Lung microvascular endothelial cell (primary cell): ENCODE measurements at regions not wholly inside any gene's neighbourhood (a gene's known extent, or its start where the extent isn't known, plus 50 kb on each side); places are given as distances from the start of the nearest gene placed in this dataset.

Experiments used
- DNase-seq, 2 donors: peaks; one replicate each; pipeline versions ENCODE4 v3.0.0 to v3.0.0-alpha.2; 2010; ENCODE audit warnings: low read depth in 2 of 2

DNA sequence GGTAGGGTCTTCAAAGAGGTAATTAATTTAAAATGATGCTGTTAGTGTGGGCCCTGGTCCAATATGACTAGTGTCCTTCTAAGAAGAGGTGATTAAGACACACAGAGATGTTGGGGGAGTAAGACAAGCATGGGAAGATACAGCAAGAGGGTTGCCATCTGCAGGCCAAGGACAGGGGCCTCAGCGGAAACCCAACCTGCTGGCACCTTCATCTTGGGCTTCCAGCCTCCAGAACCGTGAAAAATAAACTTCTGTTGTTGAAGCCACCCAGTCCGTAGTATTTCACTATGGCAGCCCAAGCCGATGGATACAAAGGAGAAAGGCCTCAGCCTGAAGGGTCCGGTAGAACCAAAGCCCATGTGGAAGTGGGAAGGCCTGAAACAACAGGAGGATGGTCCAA lies 161.7 kb upstream of the UBE2E1 start:
- no peak for DNase-seq

DNA sequence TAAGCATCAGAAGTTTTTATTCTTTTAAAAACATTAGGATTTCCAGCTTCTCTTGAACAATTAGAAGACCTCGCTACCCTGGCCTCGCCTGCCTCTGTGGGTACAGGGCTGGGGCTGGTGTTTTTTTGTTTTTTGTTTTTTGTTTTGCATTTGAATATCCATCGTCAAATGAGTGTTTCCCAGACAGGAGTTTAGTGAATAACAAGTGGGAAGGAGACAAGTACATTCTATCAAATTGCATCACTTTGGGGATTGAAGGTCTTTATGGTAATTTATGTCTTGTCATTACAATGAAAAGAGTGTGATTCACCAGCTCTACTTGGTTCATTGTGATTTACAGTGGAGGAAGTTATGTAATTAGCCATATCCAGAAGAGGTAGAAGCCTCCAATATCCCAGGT lies 161.1 kb upstream of the UBE2E1 start:
- DNase-seq = no peak

DNA sequence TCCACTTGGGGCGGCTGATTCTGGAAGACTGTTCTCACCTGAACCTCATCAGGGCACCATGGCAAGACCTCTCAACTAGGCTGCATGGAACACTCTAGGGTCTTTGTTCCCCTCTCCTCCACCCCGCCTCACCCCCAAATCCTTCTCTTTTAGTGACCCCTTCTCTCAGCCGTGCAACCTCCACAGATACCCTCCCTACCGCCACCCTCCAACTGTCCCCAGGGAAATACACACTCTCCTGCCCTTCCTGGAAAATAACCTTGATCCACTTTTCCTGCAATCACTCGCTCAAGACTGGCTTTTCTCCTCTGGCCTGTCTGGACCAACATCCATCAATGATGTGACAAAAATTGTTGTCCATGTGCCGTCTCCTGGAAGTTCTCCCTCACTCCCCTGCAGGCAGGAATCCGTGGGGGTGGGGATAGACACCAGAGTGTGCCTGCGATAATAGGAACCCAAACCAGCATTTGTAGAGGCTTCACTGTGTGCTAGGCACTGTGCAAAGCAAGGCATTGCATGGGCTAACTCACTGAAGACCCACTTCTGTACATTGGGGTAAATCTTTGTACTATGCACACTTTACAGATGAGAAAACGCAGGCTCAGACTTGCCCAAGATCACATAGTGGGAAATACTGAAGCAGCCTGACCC lies 160.1 kb upstream of the UBE2E1 start:
- no peak for DNase-seq

DNA sequence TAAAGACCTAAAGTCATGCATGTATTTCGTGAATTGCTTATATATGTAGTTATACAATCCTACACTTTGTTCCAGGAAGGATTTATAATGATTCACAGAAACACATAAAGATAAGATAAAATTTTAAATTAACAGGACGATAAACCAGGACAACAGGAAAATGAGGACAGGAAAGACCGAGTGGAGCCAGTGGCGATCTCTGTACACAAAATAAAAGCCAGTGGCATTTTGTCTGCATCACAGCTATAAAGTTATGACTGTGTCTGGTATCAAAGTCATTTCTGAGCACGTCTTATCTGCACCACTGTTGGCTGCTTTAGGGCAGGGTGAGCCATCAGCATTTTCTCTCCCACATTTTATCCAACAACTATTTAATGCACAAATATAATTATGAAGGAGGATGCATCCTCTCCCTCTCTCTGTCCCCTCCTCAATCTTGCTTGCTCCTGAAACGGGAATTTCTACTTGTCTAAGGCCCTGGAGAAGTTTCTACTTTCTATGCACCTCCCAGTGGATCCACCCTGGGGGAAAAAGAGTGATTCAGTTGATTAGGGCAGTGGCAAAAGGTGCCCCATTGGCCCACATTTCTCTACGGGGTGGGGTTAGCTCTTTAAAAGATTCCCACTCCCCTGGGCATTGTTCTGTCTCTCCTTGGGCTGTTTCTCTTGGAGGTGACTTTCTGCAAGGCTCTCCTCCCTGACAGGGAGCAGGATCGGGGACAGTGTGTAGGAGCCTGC lies 159.4 kb upstream of the UBE2E1 start:
- no peak for DNase-seq

DNA sequence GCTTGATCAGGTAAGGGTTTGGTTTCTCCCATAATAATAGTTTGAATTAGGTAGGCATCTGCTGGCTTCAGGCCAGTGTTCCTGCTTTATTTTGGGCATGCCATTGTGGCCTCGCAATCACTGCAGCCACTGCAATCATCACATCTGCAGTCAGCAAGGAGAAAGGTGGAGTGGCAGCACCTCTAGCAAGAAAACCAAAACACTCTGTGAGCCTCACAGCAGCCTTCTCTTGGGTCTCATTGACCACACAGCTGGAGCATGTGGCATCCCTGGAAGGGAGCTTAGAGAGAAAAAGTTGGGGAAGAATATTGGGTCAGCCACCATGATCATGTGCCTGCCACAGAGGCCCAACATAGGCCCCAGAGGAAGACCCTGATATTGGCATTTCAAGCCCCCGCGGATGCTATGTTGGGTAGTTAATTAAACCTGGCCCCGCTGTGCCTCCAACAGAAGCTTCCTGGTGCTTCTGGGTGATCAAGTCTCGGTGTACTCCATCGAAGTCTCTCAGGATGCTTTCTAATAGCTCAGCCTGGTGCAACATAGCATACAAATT lies 158.0 kb upstream of the UBE2E1 start:
- no peak for DNase-seq

DNA sequence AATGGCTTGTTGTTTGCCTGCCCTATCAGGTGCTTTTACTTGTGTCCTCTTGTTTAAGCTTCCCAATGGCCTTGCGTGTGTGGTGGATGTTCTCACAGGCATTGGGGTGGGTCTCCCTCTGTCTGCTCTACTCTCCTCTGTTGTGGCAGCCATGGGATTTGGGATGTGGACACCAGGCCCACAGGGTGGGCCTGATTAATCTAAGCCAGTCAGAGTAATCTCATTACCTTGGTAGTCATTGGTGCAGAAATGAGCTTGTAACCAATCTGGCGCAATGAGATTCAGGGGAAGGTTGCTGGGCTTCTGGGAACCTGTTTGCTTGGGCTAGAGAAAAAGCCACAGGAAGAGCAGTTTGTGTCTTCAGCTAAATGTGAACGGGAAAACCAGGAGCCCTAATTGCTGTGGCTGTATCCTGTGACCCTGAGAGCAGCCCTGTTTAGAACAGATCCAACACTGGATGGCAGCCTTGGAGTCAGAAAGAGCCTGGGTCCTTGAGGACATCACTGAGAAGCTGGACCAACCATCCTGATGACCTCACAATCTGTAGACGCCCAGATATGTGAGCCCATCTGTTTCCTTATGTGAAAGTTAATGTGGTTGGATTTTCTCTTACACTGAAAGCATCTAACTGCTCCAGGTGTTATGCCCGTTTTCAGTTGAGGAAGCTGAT lies 157.3 kb upstream of the UBE2E1 start:
- DNase-seq = peak in 1 of 2 donors; percentile 74

DNA sequence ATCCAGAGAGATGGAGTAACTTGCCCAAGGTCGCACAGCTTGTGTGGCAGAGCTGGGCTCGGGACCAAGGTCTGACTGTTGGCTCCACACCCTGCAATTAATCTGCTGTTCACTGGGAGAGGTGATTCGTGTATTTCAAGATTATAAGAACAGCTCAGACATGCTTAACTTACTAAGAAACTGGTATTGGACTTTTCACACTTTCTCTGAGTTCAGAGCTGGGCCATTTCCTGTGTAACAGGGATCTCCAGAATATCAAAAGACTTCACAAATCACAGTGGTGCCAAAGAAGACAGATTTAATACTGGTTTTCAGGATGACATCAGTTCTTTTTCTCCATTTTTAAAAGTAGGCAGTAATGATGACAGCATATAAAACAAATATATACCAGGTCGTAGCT lies 156.8 kb upstream of the UBE2E1 start:
- DNase-seq = peak in 1 of 2 donors; percentile 35

DNA sequence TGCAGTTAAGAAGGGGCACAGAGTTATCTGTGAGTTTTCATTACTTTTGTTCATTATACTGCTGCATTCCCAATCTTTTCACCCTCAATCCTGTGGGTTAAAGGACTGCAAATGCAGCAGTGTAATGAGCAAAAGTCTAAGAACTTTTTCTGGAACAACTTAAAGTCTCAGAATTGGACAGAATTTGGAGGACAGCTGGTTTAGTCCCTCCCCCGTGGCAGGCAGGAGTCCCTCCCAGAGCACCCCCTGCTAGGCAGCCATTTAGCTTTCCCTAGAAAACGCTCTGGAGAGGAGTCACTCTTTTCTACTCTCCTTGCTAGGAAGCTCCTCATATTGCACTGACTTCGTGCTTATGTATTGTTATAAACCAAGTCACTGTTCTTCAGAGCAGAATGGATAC lies 156.3 kb upstream of the UBE2E1 start:
- DNase-seq = no peak

DNA sequence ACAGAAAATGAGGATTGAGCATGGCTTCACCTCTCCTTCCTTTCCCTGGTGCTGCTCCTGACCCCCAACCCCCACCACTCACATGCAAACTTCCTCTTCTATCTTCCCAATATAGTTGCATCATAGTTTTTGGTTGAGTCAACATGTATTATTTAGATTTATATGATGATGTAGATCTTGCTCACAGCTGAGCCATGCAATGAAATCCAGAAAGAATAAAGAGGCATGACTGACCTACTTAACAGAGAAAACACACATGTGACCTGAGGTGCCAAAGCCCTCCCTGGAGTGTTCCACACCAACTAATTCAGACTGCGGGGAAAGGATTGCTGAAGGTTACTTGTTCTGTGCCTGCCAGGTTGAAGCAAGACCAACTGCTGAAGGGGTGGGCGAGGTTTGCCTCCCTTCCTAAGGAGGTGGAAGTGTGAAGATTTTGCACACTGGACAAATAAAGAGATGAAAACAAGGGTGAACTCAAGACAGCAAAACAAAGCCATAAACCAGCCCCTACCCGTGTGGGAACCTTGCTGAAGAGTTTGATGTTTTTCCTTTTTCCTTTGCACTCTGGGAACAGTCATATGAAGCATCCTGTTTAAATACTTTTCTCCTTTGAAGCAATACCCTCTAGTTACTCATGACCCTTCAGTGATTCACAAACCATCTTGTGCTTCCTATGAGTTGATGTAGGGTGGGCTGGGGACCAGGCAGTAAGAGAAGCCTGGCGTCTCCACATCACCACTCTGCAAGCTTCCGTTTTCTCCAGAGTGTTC lies 155.2 kb upstream of the UBE2E1 start:
- peak in 1 of 2 donors; percentile 92 for DNase-seq

DNA sequence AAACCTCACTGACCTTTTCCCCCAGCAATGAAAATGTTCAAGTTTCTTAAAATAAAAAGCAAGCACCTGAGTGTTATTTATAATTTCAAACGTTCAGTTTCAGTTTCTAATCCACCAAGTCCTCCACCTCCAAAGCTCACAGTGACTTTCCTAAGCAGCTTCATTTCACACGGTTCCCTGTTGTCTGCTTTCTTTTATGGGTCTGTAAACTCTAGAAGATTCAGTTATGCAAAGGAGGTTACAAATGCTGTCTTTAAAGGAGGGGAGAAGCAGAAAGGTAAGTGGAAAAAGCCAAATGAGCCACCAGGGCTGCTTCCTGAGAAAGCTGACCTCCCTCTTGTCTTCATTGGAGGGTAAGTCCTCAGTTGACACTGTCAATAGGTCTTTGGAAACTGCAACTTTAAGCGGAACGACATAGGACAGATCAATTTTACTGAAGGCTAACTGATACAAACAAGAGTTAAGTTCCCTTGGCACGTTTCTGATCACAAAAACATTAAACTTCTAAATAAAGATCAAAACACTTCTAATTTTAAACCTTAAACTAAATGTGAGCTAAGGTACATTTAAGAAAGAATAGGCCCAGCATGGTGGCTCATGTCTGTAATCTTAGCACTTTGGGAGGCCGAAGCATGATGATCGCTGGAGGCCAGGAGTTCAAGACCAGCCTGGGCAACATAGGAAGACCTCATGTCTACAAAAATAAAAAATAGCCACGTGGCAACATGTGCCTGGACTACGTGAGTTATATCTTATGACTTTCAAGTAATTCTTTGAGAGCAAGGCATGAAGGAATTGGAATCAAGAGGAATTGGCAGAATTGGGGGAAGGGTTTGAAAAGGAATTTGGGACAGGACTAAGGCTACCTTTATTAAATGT lies 151.9 kb upstream of the UBE2E1 start:
- no peak for DNase-seq

DNA sequence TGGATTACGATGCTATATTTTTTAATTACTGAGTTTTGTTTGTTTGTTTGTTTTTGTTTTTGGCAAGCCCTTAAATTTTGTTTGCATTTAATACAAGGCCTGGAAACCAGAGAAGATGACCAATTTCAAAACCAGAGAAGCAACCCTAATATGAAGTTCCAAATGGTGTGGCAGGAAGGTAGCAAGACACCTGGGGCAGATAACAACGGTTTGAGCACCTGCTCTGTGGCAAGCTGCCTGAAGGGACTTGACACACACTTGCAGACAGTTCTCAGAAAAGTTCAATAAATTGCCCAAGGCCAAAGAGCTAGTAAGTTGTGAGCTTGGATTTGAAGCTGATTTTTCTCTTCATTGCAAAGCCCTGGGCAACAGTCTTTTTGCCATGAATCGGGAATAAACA lies 151.2 kb upstream of the UBE2E1 start:
- DNase-seq = no peak

DNA sequence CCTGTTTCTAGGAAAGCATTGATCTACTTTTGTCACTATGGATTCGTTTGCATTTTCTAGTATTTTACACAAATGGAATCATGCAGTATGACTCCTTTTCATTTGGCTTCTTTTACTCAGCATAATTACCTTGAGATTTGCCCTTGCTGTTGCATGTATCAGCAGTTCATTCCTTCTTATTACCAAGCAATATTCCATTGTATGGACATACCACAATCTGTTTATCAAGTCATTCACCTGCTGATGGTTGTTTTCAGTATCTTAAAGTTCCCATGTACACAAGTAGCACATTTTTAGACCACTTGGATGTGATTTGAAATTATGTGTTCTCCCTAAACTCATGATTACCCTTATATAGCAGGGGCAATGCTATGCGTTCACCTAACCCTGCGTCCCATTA lies 150.0 kb upstream of the UBE2E1 start:
- DNase-seq = no peak

DNA sequence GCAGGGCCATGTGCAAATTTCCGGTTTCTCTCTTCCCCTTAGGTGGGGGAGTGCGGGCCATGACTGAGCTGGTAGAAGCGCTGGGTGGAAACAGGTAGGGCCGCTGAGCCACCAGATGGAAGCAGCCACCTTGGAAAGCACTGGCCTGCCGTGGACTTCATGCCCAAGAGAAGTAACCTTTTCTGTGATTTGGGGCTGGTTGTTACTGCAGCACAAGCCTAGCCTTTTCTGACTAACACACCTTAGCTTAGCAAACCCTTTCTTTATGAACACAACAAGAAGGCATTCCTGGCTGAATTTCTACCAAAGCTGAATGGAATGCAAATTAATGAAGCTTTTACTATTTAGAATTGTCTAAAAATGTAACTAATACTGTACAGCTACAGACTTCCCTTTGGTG lies 149.6 kb upstream of the UBE2E1 start:
- no peak for DNase-seq

DNA sequence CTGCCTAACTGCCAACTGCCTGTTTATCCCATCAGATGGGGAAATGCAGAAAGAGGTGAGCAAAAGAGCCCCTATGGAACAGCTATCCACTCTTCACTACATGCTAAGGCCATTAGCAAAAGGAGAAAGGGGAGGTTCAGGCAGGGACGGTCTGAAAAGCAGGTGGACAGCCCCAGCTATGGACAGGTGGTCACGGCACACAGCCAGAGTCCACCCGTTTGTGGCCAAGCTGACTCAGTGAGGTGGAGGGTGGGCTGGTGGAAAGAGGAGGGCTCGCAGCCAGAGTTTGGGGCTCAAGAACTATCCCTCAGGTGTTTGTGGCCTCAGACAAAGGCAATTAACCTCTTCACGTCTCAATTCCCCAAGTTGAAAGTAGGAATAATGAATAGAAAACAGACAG lies 148.9 kb upstream of the UBE2E1 start:
- DNase-seq = no peak

DNA sequence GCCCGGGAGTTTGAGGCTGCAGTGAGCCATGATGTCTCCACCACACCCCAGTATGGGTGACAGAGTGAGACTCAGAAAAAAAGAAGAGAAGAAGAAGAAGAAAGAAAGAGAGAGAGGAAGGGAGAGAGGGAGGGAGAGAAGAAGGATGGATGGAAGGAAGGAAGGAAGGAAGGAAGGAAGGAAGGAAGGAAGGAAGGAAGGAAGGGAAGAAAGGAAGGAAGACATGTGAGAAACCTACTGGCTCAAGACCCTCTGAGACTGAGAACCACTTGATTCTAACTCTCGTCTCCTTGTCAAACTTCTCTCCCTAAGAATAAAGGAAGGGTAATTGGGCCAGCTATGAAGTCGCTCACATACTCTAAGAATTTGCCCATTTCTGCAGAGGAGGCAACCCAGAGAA lies 148.1 kb upstream of the UBE2E1 start:
- DNase-seq = no peak

DNA sequence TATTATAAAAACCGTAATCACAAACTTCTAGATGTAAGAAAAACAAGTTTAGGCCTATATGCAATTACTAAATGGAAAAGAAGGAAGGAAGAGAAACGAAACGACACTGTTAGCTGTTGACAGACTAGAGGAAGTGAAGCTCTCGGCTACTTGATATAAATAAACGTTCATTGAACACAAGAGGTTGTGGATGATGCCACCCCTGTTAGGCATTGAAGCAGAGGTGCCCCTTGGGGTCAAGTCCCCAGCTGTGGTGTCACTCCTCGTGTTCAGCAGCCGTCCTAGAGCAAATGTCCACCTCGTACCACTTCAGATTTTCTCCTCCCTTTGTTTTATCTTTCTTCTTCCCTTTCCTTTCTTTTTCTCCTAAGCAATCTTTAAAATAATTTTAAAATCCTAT lies 146.5 kb upstream of the UBE2E1 start:
- DNase-seq = peak in 1 of 2 donors; percentile 53

DNA sequence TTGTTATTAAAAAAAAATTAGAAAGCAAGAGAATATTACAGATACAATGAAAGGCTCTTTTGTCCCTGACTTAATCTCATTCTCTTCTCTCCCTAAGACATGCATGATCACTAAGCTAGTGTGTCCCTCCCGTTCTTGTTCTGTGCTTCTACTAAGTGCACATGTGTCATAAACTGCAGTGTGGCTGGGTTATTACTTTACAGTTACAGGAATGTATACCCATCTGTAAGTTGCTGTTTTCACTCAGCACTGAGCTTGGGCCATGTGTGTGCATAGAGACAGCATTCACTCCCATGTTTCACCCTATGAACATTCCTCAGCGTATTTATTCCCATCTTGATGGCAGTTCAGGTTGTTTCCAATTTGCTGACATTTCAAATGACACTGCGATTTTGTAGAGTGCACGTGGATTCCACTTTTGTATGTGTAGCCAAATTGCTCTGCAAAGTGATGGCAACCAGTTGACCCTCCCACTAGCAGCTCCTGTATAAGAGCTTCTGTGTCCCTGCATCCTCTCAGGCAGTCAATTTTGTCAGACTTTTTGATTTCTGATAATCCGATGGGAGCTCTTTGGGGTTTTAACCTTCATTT lies 145.8 kb upstream of the UBE2E1 start:
- no peak for DNase-seq

DNA sequence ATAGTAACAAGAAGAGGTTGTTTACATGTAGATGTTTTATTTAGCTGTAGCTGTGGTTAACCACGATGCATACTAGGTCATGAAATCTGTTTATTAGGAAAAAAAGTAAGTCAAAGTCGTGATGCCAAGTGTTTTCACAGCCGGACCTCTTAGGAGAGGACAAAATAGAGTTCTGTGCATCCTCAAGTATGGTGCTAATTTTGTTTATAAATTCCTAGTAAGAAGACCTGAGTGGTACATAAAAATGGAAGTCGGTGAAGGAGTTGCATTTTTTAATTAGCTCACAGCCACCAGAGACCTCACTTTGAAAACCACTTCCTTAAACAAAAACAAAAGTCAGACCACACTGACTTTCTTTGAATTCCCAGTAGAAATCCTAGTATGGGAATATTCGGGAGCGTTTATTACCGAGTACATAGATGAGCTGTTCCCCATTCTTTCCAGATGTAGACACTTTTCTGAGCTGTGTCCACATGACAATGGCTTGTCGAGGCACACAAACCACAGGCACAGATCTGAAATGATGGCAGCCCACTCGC lies 143.6 kb upstream of the UBE2E1 start:
- no peak for DNase-seq

DNA sequence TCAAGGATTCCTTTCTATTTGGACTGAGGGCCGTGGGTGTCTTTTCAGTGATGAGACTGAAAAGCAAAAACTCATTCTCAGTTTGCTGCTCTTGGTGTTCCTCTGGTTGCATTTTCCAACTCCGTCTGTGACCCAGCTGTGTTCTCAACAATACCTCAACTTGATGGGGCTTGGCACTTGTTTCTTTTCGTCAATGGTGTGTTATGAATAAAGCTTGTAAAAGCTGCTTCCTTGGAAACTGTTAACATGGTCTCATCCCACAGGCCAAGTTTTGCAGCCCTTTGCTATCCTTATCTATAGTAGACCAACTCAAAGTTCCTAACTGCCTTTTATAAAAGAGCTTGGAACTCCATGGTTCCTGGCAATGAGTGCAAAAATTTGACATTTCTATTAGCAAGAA lies 142.5 kb upstream of the UBE2E1 start:
- DNase-seq = no peak

DNA sequence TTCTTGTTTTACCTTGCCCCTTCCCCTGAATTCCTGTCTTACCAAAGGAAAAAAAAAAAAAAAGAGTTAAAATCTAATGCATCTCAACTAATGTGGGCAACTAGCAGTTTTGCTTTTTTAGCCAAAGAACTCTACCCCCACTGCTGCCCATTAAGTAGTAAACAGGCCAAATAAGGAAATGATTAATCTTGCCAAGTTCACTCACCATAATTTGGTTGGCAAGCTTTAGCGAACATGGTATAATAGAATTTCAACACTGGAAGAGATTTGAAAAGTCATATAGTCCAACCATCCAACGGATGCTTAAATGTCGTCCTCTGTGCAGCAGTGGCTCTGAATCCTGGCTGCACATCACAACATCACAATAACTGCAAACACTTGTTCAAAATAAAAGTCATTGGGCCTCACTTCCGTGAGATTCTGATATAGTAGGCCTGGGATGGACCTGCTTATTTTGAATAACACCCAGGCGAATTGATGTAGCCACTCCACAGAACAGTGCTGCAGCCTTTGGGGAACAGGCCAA lies 142.0 kb upstream of the UBE2E1 start:
- no peak for DNase-seq
